HG03442 (cell line): ENCODE measurements at regions not wholly inside any gene's neighbourhood (a gene's known extent, or its start where the extent isn't known, plus 50 kb on each side); places are given as distances from the start of the nearest gene placed in this dataset.
"Not testable (repeated sequence)": the region's sequence is repeated elsewhere in the genome, so short reads cannot be mapped to it uniquely, and the experiment has no call there.

Source experiments
- ATAC-seq: cut with Tn5 transposase; IDR thresholded peaks from one replicate; pipeline ENCODE4 v1.9.1; 2021; ENCODE audit warnings: mild to moderate bottlenecking, moderate library complexity; ENCODE audit not compliant: unreplicated experiment

DNA sequence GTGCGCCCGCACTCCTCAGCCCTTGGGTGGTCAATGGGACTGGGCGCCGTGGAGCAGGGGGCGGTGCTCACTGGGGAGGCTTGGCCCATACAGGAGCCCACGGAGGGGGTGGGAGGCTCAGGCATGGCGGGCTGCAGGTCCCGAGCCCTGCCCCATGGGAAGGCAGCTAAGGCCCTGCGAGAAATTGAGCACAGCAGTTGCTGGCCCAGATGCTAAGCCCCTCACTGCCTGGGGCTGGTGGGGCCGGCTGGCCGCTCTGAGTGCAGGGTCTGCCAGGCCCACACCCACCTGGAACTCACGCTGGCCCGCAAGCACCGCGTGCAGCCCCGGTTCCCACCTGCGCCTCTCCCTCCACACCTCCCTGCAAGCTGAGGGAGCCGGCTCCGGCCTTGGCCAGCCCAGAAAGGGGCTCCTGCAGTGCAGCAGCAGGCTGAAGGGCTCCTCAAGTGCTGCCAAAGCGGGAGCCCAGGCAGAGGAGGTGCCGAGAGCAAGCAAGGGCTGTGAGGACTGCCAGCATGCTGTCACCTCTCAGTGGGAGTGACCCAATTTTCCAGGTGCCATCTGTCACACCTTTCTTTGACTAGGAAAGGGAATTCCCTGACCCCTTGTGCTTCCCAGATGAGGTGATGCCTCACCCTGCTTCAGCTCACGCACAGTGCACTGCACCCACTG lies 642.3 kb upstream of the SYNCRIP start:
- ATAC-seq = not testable (repeated sequence)

DNA sequence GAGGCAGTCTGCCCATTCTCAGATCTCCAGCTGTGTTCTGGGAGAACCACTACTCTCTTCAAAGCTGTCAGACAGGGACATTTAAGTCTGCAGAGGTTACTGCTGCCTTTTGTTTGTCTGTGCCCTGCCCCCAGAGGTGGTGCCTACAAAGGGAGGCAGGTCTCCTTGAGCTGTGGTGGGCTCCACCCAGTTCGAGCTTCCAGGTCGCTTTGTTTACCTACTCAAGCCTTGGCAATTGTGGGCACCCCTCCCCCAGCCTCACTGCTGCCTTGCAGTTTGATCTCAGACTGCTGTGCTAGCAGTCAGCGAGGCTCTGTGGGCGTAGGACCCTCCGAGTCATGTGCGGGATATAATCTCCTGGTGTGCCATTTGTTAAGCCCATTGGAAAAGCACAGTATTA lies 640.9 kb upstream of the SYNCRIP start:
- ATAC-seq = not testable (repeated sequence)

DNA sequence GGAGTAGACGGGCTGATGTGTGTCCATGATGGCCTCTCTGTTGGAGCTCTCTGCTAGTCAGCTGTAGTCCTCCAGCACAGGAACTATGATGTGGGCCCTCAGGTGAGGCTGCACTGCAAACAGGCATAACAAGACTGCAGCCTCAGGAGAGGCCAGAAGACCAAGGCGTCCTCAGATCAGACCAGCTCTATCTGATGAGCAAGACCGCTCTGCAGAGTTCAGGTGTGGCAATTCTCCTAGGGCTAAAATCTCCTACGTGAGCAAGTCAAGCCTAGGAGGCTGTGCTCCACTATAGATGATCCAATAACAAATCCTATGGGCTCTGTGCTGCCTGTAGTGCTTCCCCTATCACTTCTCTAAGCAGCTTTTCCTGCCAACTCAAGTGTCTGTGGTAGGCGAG lies 633.4 kb upstream of the SYNCRIP start:
- no peak for ATAC-seq

DNA sequence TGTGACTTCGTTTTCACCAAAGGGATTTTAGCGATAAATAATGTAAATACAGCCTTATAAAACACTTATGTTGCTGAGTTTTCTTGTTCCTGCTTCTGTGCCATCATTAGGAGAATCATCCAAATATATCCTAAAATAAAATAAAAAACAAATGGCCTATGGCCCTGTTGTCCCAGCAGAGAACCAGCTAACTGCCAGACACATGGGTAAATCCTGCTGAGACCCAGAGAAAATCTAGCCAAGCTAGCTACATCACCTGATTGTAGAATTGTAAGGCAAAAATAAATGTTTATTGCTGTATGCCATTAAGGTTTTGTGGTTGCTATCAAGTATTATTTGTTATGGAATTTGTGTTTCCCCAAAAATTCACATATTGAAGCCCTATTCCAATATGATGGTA lies 631.2 kb upstream of the SYNCRIP start:
- no peak for ATAC-seq

DNA sequence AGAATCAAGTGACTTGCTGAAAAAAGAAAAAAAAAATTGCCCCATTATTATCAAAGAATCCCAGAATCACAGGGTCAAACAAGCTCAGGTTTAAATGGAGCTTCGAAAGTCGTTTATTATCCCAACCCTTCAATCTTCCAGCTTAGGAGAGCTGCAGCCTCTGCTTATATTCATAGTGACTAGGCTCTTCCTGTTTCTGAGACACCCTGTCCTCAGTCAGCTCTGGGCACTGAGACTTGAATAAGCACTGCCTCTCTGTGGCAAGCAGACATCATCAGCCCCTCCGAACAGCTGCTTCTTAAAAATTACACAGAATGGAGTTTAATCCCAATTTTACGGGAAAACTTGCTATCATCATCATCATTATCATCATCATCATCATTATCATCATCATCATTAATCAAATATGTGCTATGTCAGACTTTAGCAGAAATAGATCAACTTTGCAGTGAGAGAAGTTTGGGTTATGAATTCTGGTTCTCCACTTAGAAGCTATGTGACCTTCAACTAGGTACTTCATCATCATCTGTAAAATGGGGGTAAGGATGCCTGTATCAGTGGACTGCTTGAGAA lies 614.0 kb upstream of the SYNCRIP start:
- ATAC-seq = no peak

DNA sequence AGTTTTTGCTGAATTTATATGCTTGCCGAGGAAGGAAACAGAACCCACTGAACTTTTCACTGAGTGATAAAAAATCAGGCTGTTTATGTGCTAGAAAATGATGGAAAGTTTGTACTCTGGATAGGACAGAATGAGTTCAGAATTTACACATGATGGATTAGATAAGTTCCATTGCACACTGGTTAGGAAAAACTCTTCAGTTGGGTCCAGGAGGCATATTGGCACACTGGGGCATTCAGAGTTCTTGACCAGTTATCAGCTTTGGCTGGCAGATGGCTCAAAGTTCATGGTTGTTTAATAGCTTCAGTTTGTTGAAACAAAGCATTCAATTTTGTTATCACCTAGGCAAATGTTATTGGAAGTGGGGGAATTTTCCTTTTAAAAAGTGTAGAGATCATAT lies 613.3 kb upstream of the SYNCRIP start:
- ATAC-seq = no peak

DNA sequence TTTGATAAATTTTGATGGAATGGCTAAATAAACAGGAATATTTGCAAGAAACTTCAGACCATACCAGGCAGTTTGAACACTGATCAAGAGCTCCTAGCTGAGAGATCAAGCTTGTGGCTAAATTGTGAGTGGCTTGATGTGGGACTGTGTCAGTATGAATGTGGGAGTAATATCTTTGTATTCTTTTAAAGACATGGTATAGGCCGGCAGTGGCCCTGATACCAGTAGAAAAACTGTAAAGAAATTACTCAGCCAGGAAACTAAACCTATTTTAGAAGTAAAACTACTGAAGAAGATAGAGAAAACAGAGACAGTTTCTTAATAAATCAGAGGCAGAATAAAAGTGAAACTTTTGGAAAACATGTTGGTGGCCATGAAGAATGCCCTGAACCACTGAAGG lies 608.4 kb upstream of the SYNCRIP start:
- ATAC-seq = no peak

DNA sequence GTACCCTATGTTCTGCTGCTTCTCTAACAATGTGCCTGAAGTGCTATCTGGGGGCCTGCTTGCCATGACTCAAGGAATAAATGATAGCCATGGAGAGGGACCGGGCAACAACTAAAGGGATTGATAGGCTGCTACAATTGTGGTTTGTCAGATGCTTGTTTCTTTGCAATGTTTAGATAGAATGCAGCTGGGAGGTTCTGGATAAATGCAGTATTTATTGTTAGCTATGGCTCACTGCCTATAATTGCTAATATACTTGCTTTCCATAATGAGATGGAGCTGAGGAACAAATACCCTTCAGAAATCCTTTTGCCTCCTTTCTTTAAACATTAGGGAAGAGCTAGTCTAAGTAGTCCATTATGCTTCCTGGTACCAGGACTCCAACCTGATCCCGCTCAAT lies 575.2 kb upstream of the SYNCRIP start:
- ATAC-seq = no peak

DNA sequence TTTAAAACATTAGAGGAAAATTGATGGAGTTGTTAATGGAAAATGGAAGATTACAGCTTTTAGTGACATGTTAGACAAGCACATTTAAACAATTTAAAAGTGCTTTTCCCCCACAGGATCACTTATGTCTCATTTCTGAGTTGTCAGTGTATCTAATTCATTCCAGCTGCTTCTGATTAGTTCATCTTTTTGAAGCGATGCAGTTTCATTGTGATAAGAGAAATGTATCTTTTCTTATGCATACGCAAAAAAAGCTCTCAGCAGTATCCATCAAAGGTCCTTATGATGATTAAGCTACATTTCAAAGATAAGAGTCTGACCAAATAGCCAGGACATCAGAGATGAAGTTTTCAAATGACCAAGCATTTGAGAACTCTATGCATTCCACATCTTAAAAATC lies 572.6 kb upstream of the SYNCRIP start:
- ATAC-seq = no peak

DNA sequence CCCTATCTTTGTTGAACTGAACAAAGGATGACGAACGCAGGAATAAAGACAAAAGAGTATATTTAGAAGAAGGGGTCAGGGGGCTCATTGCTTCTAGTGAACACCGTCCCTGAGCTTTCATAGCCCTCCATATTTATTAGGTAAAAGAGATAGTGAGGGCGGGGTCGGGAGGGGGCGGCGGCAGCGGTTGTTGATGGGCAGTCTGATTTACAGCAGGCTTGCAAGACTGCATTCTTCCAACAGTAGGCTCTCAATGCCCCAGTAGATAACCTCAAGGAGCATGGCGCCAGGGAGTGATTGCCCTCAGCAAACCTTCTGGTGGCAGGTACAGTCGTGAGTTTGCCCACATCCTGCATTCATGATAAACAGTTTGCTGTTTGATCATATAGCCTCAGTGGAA lies 563.3 kb upstream of the SYNCRIP start:
- ATAC-seq = no peak

DNA sequence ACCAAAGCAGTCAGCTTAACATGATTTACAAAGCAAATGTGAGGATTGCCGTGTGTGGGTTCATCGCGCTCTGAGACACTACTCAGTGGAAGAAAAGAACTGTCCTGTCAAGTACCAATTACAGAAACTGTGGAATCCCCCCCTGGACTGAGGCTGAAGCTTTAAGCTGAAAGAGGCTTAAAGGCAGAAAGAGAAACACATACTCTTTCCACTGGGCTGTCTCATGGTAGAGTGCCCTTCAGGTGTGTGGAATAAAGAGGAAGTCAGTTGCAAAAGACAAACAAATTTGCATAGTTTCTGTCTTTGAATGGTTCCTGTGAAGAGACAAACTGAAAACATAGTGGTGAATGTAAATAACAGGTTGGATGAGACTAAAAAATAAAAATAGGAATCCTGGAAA lies 560.4 kb upstream of the SYNCRIP start:
- peak; percentile 71 for ATAC-seq

DNA sequence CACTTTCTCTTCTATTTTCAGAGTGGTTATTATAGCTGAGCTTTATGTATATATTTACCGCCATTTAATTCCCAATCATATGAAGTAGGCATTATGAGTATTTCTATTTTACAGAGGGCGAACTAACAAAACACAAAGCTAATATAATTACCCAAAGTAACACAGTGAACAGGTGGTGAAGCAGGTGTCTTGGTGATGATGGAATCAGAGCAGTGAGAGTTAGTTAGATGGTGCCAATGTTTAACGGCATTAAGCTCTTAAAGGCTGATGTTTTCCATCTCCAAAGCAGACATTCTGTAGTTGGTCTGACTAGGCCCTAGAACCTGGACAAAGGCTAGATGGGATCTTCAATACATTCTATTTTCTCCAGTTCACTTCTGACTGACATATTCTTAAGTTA lies 551.1 kb upstream of the SYNCRIP start:
- no peak for ATAC-seq

DNA sequence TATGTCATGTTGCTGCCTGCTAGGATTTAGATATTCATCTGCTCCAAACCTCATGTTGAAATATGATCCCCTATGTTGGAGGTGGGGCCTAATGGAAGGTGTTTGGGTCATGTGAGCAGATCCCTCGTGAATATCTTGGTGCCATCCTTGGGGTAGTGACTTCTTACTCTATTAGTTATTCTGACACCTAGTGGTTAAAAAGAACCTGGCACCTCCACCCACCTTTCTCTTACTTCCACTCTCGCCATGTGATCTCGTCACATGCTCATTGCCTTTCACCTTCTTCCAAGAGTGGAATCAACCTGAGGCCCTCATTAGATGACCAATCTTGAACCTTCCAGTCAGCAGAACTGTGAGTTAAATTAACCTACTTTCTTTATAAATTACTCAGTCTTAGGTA lies 549.4 kb upstream of the SYNCRIP start:
- ATAC-seq = peak; percentile 91

DNA sequence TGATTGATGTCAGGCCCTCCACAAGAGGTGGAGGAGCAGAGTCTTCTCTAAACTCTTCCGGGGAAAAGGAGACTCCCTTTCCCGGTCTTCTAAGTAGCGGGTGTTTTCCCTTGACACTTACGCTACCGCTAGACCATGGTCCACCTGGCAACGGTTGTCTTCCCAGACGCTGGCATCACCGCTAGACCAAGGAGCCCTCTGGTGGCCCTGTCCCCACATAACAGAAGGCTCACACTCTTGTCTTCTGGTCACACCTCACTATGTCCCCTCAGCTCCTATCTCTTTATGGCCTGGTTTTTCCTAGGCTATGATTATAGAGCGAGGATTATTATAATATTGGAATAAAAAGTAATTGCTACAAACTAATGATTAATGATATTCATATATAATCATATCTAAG lies 532.5 kb upstream of the SYNCRIP start:
- ATAC-seq = not testable (repeated sequence)

DNA sequence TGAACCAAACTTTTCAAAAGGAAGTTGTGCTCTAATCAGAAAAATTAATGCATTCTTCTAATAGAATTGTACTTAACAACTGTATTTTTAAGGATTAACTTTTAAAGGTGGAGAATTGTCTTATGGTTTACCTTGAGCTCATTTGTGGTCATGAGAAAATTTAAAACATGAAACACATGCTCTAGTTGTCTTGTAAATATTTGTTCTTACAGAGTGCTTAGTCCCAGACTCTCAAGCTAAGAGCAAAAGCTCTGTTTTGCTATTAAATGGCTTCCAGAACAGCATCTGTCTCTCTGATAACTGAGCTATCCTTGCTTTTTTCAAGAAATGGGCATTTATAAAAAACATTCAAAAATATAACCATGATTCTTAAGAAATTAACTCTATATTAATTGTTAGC lies 512.2 kb upstream of the SYNCRIP start:
- ATAC-seq = no peak

DNA sequence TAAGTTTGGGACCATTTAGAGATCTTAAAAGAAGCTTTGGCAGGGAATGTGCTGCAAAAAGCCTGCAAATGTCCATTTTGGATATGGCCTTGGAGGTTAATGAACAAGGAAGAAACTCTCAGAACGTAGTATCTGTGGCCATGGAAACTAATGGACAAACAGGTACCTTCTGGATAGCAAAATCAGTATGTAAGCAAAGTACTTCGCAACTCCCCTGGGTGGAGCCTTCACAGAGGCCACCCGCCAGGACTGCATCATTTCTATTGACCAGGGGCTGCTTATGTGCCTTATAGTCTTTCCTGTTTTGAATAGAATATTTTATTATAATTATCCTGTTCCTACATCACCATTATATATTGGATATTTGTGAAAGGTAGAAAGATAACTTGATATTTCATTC lies 510.8 kb upstream of the SYNCRIP start:
- no peak for ATAC-seq

DNA sequence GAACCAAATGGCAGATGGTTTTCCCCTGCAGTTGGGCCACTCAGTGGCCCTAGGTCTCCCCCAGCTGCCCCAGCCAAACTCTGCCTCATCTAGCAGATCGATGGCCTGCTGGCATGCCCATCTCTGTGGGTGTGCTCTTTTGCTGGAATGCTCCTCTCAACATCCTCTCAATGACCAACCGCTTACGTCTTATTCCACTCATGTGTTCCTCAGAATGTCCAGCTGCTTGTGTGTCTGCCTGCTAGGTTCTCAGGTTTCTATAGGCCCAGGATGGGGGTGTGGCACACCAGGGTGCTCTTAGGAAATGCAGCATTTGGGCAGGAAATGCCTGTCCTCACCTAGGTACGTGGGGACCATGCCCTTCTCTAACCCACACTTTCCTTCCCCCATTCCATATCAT lies 509.9 kb upstream of the SYNCRIP start:
- ATAC-seq = no peak

DNA sequence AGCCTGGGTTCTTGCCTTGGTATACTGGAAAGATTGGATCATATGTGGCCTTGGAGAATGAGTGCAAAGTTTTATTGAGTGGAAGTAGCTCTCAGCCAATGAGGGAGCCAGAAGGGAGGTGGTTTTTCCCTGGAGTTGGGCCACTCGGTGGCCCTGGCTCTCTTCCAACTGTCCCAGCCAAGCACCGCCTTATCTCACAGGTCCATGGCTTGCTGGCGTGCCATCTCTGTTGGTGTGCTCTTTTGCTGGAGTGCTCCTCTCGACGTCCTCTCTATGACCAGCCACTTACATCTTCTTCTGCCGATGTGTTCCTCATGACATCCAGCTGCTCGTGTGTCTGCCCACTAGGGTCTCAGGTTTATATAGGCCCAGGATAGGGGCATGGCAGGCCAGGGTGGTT lies 505.9 kb upstream of the SYNCRIP start:
- ATAC-seq = no peak

DNA sequence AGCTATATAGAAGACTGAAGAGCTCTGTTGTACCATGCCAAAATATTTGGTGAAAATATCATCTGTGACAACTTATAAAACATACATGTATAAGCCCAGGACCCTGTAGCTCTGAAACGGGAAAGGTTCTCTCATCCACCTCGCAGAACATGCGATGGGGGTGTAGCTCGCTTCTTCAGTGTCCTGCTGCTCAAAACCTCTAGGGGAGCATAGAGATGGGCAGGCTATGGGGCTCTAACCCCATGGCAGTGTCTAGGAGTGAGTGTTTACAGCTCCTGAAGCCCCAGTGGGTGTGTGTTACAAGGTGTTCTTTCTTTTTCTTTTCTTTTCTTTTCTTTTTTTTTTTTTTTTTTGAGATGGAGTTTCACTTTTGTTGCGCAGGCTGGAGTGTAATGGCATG lies 505.2 kb upstream of the SYNCRIP start:
- no peak for ATAC-seq

DNA sequence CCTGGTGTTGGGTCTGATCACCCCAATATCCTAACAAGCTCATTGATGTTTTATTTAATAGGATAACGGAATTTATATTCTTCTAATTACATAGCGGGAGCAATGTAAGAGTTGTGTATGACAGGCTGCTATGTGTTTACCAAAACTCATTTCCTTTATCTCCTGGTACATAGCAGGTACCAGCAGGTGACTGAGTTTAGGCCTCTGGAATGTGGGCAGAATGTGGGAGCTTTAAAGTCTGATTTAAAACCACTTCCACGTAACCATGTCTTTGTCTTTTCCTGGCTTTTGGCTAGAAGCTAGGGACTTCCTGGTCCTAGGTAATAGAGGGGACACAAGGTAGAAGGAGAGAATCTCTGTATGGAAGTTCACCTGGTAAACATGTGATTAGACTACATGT lies 504.6 kb upstream of the SYNCRIP start:
- no peak for ATAC-seq

DNA sequence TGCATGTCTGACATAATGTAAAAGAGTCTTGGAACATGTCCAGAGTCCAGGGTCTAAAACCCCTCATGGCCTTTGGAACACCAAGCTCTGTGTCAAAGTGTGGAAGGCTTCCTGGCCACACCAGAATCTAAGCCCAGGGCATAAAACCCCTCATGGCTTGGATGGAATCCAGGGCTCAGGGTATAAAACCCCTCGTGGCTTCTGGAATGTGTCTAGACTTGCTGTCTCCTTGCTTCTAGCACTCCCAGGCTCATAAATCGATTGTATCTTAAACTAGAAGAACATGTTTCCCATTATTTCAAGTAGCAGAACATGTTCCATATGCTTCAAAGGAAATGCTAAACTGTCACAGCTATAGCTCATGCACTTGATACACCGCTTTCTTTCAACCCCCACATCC lies 504.1 kb upstream of the SYNCRIP start:
- not testable (repeated sequence) for ATAC-seq

DNA sequence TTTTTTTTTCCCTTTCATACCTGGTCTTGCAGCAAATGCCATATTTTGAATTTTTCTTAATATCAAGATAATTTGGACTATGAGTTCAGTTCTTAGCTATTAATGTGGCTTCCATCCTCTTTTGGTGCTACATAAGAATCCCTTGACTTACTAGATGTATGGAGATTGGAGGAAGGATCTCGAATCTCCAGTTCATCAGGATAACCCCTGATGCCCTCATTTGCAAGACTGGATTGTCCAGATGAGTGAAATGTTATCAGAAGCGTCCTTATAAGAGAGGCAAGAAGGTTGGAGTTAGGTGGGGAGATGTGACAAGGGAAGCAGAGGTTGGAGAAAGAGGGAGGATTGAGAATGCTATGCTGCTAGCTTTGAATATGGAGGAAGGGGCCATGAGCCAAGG lies 499.6 kb upstream of the SYNCRIP start:
- no peak for ATAC-seq

DNA sequence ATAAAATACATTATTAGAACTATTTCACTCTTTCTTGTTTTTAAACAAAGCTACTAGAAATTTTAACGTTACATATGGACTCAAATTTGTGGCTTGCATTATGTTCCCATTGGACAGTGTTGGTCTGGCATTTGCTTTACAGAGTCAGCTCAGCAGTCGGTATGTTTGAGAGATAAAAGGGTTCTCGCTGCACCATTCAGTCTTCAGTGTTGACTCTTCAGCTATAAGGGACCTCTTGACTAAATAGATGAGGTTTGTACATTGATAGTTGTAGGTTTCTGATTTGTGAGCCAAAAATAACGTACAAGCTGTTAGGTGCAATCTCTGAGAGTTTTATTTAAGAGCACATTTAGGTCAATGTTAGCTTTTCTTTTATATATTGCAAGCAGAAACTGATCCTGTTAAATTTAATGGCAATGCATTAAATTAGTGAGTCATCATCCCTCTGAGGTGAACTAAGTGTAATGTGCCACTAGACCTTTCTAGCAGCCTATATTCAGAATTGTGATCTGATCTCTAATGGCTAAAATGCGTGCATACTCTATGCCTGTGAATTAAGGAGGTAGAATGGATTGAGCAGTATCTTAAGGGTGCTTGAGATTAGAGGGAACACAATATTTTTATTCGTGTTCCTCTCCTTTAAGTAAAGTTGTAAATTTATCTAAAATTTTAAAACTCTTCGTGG lies 485.6 kb upstream of the SYNCRIP start:
- no peak for ATAC-seq
